GM18505 (cell line): ENCODE measurements at regions not wholly inside any gene's neighbourhood (a gene's known extent, or its start where the extent isn't known, plus 50 kb on each side); places are given as distances from the start of the nearest gene placed in this dataset.

Source experiments
- ATAC-seq: cut with Tn5 transposase; IDR thresholded peaks from one replicate; pipeline ENCODE4 v1.9.1; 2021; ENCODE audit not compliant: unreplicated experiment
- POLR2A ChIP-seq: IDR thresholded peaks from 4 replicates; pipeline ENCODE4 v1.6.1; 2011; ENCODE audit warnings: borderline replicate concordance; ENCODE audit not compliant: insufficient read depth, insufficient read length; ENCODE audit errors: extremely low read depth

DNA sequence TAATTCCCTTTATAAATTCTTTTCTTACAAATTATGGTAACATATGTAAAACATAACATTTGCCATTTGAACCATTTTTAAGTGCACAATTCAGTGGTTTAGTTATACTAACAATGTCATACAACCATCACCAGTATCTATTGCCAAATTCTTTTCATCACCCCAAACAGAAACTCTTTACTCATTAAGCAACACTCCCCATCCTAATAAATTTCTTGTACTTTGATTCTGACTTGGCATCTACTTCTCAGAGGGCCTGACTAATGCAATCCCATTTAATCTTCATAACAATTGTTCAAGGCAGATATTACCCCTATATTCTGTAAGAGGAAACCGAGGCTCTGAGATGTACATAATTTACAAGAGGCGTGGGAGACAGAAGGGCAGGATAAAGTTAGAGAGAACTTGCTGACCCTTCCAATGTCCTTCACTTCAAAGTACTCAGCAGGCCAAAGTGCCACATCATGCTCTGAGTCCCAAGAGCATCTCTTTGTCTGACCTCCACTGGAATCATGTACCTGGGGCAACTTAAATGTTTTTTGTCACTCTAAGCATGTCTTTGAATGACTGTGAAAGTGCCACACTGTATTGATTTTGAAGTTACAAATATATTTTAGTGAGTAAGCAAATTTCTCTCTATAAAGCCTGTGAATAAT, 255.3 kb downstream of the KIF4B start:
- TF ChIP-seq POLR2A, result no peak
- no peak for ATAC-seq

GRCh38 chr5:155270725-155271124, 257.2 kb downstream of the KIF4B start:
- no peak for ATAC-seq
- TF ChIP-seq POLR2A, result no peak

- TF ChIP-seq POLR2A, result no peak
- ATAC-seq, result no peak
These were observed 260.9 kb downstream of the KIF4B start for GRCh38 chr5:155274484-155274883.

- no peak for TF ChIP-seq POLR2A
- ATAC-seq, result no peak
These were observed 261.7 kb downstream of the KIF4B start for GRCh38 chr5:155275222-155275621.

- no peak for ATAC-seq
- TF ChIP-seq POLR2A, result no peak
These were observed 262.7 kb downstream of the KIF4B start for GRCh38 chr5:155276231-155276630.

- ATAC-seq, result no peak
- no peak for TF ChIP-seq POLR2A
These were observed 265.0 kb downstream of the KIF4B start for GRCh38 chr5:155278532-155278931.

GRCh38 chr5:155282503-155283107, 269.1 kb downstream of the KIF4B start:
- no peak for ATAC-seq
- no peak for TF ChIP-seq POLR2A

DNA sequence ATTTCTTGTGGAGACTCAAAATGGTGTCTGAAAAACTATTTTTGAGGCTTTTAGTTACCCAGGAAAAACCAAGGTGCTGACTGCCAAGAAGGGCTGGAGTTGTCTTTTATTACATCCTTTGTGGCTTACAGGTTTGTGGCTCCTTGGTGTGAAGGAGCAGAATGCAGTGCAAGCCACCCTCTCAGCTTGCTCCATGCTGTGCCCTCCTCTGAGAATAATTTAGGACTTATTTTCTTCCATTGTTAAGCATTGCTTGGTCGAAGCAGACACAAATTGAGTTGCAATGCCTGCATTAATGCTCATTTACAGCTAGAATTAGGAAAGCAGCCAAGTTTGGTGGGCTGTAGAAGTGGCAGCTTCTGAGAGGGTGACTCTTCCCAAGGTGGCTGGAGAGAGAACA, 272.2 kb downstream of the KIF4B start:
- no peak for TF ChIP-seq POLR2A
- ATAC-seq, result no peak

DNA sequence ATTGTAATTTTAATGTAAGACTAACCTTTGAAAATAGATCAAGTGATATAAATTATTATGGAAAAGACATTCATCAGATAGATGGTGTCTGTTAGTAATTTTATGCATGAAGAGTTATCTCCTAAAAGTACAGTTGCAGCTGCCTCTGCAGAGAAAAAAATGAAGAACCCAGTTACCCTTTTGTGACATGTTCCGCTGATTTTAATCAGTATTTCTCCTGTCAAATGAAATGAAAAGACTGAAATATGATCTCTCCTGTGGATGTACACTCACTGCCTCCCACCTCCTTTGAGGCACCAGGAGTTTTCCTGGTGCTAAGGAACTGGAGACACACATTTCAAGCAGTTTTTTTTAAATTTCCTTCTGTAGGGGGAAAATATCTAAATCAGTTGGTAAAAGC, 277.4 kb downstream of the KIF4B start:
- no peak for TF ChIP-seq POLR2A
- ATAC-seq, result no peak

GRCh38 chr5:155293605-155294178, 280.1 kb downstream of the KIF4B start:
- TF ChIP-seq POLR2A, result no peak
- ATAC-seq, result no peak

GRCh38 chr5:155295111-155295510, 281.6 kb downstream of the KIF4B start:
- no peak for ATAC-seq
- TF ChIP-seq POLR2A, result no peak

GRCh38 chr5:155299386-155300005, 285.9 kb downstream of the KIF4B start:
- ATAC-seq, result no peak
- TF ChIP-seq POLR2A, result no peak

DNA sequence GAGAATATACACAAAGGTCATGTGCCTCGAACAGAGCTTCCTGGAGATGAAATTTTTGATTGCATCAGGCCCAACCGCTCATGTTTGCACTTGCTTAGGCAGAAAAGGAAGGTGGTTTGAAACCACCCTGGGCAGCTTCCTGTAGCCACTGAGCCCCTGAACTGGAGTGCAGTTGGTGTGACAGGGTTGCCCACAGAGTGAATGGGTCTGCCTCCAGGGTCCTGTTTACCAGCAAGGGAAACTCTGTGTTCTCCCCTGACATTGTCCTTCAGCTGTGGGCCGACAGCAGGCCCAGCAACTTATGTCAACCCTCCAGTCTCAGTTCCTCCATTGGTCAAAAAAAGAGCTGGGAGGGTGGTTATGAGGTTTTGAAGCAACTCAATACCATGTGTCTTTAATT, 289.6 kb downstream of the KIF4B start:
- TF ChIP-seq POLR2A, result no peak
- no peak for ATAC-seq

DNA sequence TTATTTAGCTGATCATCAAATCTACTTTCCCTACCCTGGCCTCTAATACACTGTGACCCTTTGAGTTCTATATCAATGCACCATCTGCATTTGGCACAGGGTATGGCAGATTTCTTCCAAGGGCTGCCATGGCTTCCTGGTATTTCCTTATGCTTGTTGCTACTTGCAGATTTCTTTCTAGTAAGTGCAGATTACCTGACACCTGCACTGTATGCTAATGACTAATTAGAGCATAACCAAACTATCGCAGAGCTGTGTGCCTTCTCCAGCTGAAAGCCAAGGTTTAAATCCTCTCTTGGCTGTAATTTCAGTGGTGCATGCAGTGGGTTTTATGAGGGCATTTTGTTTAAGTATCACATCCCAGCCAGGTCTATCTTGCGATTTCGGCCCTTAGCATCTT, 293.7 kb downstream of the KIF4B start:
- no peak for TF ChIP-seq POLR2A
- no peak for ATAC-seq
